Uterus (tissue), 3 donors: ENCODE measurements at regions not wholly inside any gene's neighbourhood (a gene's known extent, or its start where the extent isn't known, plus 50 kb on each side); places are given as distances from the start of the nearest gene placed in this dataset.

Experiments
- DNase-seq, 2 donors: peaks; one replicate each; pipeline ENCODE4 v3.0.0-alpha.2; 2019 to 2020
- H3K27ac ChIP-seq, 2 donors: fragments of 200-600 bp; sonication (generic); 1 replicate in 1 of 2; 2 replicates in 1 of 2; pipeline ENCODE4 v1.5.1; 2016 to 2018
- H3K27me3 ChIP-seq, 2 donors: fragments of 200-600 bp; sonication (generic); one replicate each; pipeline ENCODE4 v1.5.1; 2018 to 2019; ENCODE audit warnings: control low read depth in 1 of 2
- H3K36me3 ChIP-seq, 2 donors: fragments of 200-600 bp; sonication (generic); one replicate each; pipeline ENCODE4 v1.5.1; 2019; ENCODE audit warnings: control low read depth in 1 of 2
- H3K4me1 ChIP-seq, 2 donors: fragments of 200-600 bp; sonication (generic); one replicate each; pipeline ENCODE4 v1.5.1; 2018 to 2019; ENCODE audit warnings: control low read depth in 1 of 2
- H3K4me3 ChIP-seq, 2 donors: fragments of 200-600 bp; sonication (generic); 1 replicate in 1 of 2; 2 replicates in 1 of 2; pipeline ENCODE4 v1.5.1; 2018 to 2019; ENCODE audit warnings: mild to moderate bottlenecking in 1 of 2
- H3K9me3 ChIP-seq, 2 donors: fragments of 200-600 bp; sonication (generic); one replicate each; pipeline ENCODE4 v1.5.1; 2019; ENCODE audit warnings: control low read depth in 1 of 2
- CTCF ChIP-seq, 4 experiments: fragments of 200-600 bp in 2 of 4; fragments of 450-650 bp in 2 of 4; sonication (generic) in 2 of 4; IDR thresholded peaks; one replicate each; pipeline ENCODE4 v1.5.1; 2016 to 2019; ENCODE audit warnings: antibody characterized with exemption in 4 of 4, mild to moderate bottlenecking in 2 of 4, moderate library complexity in 1 of 4
- POLR2A ChIP-seq, 2 donors: fragments of 450-650 bp; IDR thresholded peaks; one replicate each; pipeline ENCODE4 v1.6.1; 2016; ENCODE audit warnings: antibody characterized with exemption in 2 of 2, mild to moderate bottlenecking in 1 of 2, moderate library complexity in 1 of 2
- intact Hi-C: fragments of 100-400 bp; cut with DNase I; formaldehyde crosslinking; loops from one replicate; pipeline ENCODE4 v1.15.1; 2023; ENCODE audit warnings: low total_unique reads
- donor health status: DM: yes; HTN: yes; CAD: no.

GRCh38 chr4:14178421-14178820, 550.9 kb upstream of the BOD1L1 start:
- intact Hi-C loops = no loop called here
- no peak overlapping the region for H3K4me3 ChIP-seq
- TF ChIP-seq POLR2A (IDR thresholded peaks at IDR 0.05) = no peak
- no peak for TF ChIP-seq CTCF (IDR thresholded peaks at IDR 0.05)
- no peak for DNase-seq
- no peak overlapping the region for H3K27ac ChIP-seq
- H3K9me3 ChIP-seq = no peaks in the 10 kb centered on the region
- no peaks in the 10 kb centered on the region for H3K36me3 ChIP-seq
- H3K27me3 ChIP-seq = no peaks in the 10 kb centered on the region
- no peaks in the 10 kb centered on the region for H3K4me1 ChIP-seq

GRCh38 chr4:14180166-14180565, 552.6 kb upstream of the BOD1L1 start:
- no peaks in the 10 kb centered on the region for H3K36me3 ChIP-seq
- DNase-seq = no peak
- intact Hi-C loops = no loop called here
- no peaks in the 10 kb centered on the region for H3K4me1 ChIP-seq
- no peak overlapping the region for H3K4me3 ChIP-seq
- TF ChIP-seq POLR2A (IDR thresholded peaks at IDR 0.05) (no peak), CTCF (IDR thresholded peaks at IDR 0.05) (no peak)
- H3K9me3 ChIP-seq = no peaks in the 10 kb centered on the region
- H3K27me3 ChIP-seq = no peaks in the 10 kb centered on the region
- H3K27ac ChIP-seq = no peak overlapping the region

GRCh38 chr4:14180983-14181601, 553.6 kb upstream of the BOD1L1 start:
- DNase-seq = no peak
- H3K4me1 ChIP-seq = no peaks in the 10 kb centered on the region
- no peaks in the 10 kb centered on the region for H3K27me3 ChIP-seq
- no peaks in the 10 kb centered on the region for H3K36me3 ChIP-seq
- TF ChIP-seq POLR2A (IDR thresholded peaks at IDR 0.05) = no peak
- TF ChIP-seq CTCF (IDR thresholded peaks at IDR 0.05) = no peak
- H3K4me3 ChIP-seq = no peak overlapping the region
- H3K9me3 ChIP-seq = no peaks in the 10 kb centered on the region
- intact Hi-C loops = no loop called here
- no peak overlapping the region for H3K27ac ChIP-seq

GRCh38 chr4:14182148-14182547, 554.6 kb upstream of the BOD1L1 start:
- no peaks in the 10 kb centered on the region for H3K4me1 ChIP-seq
- H3K4me3 ChIP-seq = no peak overlapping the region
- TF ChIP-seq POLR2A (IDR thresholded peaks at IDR 0.05) = no peak
- no peak for TF ChIP-seq CTCF (IDR thresholded peaks at IDR 0.05)
- intact Hi-C loops = no loop called here
- H3K27ac ChIP-seq = no peak overlapping the region
- H3K27me3 ChIP-seq = no peaks in the 10 kb centered on the region
- H3K9me3 ChIP-seq = no peaks in the 10 kb centered on the region
- DNase-seq = no peak
- no peaks in the 10 kb centered on the region for H3K36me3 ChIP-seq

GRCh38 chr4:14184265-14184664, 556.7 kb upstream of the BOD1L1 start:
- intact Hi-C loops = no loop called here
- peak in 1 of 2 donors; percentile 19 for DNase-seq
- Histone ChIP-seq H3K27ac (no peak overlapping the region), H3K36me3 (no peaks in the 10 kb centered on the region), H3K4me3 (no peak overlapping the region), H3K4me1 (no peaks in the 10 kb centered on the region), H3K27me3 (no peaks in the 10 kb centered on the region), H3K9me3 (no peaks in the 10 kb centered on the region)
- TF ChIP-seq CTCF (IDR thresholded peaks at IDR 0.05) = no peak
- TF ChIP-seq POLR2A (IDR thresholded peaks at IDR 0.05) = no peak
